ENCODE measurements at regions not wholly inside any gene's neighbourhood (a gene's known extent, or its start where the extent isn't known, plus 50 kb on each side); places are given as distances from the start of the nearest gene placed in this dataset.

- DNase-seq (ENCODE audit: low read depth), result no peak
- TF ChIP-seq CTCF (IDR thresholded peaks at IDR 0.05; ENCODE audit: control insufficient read depth, insufficient read depth, low read depth, low read length, missing control alignments), result no peak
These were observed 132.7 kb upstream of the CYLC2 start for GRCh38 chr9:102862478-102862877.

GRCh38 chr9:102855641-102856040 lies 139.5 kb upstream of the CYLC2 start:
- no peak for DNase-seq (ENCODE audit: low read depth)
- no peak overlapping the region for H3K4me3 ChIP-seq (ENCODE audit: control insufficient read depth, low read depth, low read length)
- no peak for TF ChIP-seq CTCF (IDR thresholded peaks at IDR 0.05; ENCODE audit: control insufficient read depth, insufficient read depth, low read depth, low read length, missing control alignments)

More at GRCh38 chr9:102862478-102862877, 132.7 kb upstream of the CYLC2 start:
- no peak overlapping the region for H3K4me3 ChIP-seq (ENCODE audit: control insufficient read depth, low read depth, low read length)

- DNase-seq (ENCODE audit: low read depth), result no peak
- no peak overlapping the region for H3K4me3 ChIP-seq (ENCODE audit: control insufficient read depth, low read depth, low read length)
- no peak for TF ChIP-seq CTCF (IDR thresholded peaks at IDR 0.05; ENCODE audit: control insufficient read depth, insufficient read depth, low read depth, low read length, missing control alignments)
These were observed 149.2 kb upstream of the CYLC2 start for GRCh38 chr9:102845827-102846371.

GRCh38 chr9:102844716-102845115 lies 150.4 kb upstream of the CYLC2 start:
- H3K4me3 ChIP-seq (ENCODE audit: control insufficient read depth, low read depth, low read length), result no peak overlapping the region
- no peak for TF ChIP-seq CTCF (IDR thresholded peaks at IDR 0.05; ENCODE audit: control insufficient read depth, insufficient read depth, low read depth, low read length, missing control alignments)
- no peak for DNase-seq (ENCODE audit: low read depth)

GRCh38 chr9:102842423-102842822 lies 152.7 kb upstream of the CYLC2 start:
- TF ChIP-seq CTCF (IDR thresholded peaks at IDR 0.05; ENCODE audit: control insufficient read depth, insufficient read depth, low read depth, low read length, missing control alignments), result no peak
- no peak for DNase-seq (ENCODE audit: low read depth)
- H3K4me3 ChIP-seq (ENCODE audit: control insufficient read depth, low read depth, low read length), result no peak overlapping the region

- no peak overlapping the region for H3K4me3 ChIP-seq (ENCODE audit: control insufficient read depth, low read depth, low read length)
- TF ChIP-seq CTCF (IDR thresholded peaks at IDR 0.05; ENCODE audit: control insufficient read depth, insufficient read depth, low read depth, low read length, missing control alignments), result no peak
- DNase-seq (ENCODE audit: low read depth), result no peak
These were observed 153.8 kb upstream of the CYLC2 start for GRCh38 chr9:102841376-102841775.

GRCh38 chr9:102840335-102840734 lies 154.8 kb upstream of the CYLC2 start:
- H3K4me3 ChIP-seq (ENCODE audit: control insufficient read depth, low read depth, low read length), result no peak overlapping the region
- TF ChIP-seq CTCF (IDR thresholded peaks at IDR 0.05; ENCODE audit: control insufficient read depth, insufficient read depth, low read depth, low read length, missing control alignments), result no peak
- no peak for DNase-seq (ENCODE audit: low read depth)
